Endothelial cell of umbilical vein (primary cell): ENCODE measurements at regions not wholly inside any gene's neighbourhood (a gene's known extent, or its start where the extent isn't known, plus 50 kb on each side); places are given as distances from the start of the nearest gene placed in this dataset.

Source experiments
- BruUV-seq: library from RNA; stranded (reverse); fragments of 400-500 nt; replicated peaks from 2 replicates; lab custom pipeline; 2021; lab: Mats Ljungman, UMichigan
- CTCF ChIA-PET: fragments of 300-600, 350-600 bp; sonication (Branson Sonifier 250); formaldehyde crosslinking; loops from one replicate; lab custom pipeline; 2021; ENCODE audit warnings: antibody characterized with exemption, inconsistent platforms; lab: Charles Lee
- POLR2A ChIA-PET: fragments of 300-600, 350-600 bp; sonication (Branson Sonifier 250); formaldehyde crosslinking; loops from one replicate; lab custom pipeline; 2021; ENCODE audit warnings: antibody characterized with exemption, inconsistent platforms; lab: Charles Lee
- DNase-seq: peaks from one replicate; pipeline ENCODE4 v3.0.0-alpha.2; 2011; ENCODE audit warnings: low read depth, low spot score
- FAIRE-seq: peaks from 2 replicates; lab custom pipeline; 2011; peaks lifted over from hg19 to GRCh38; lab: Jason Lieb, UNC
- H2AFZ ChIP-seq: 2 replicates; pipeline ENCODE4 v1.6.0; 2012; ENCODE audit warnings: low read depth, low read length, control low read depth, inconsistent platforms
- H3K27ac ChIP-seq: 2 replicates; pipeline ENCODE4 v1.5.1; 2011; ENCODE audit warnings: low read depth, mild to moderate bottlenecking, control low read depth, low read length, moderate library complexity; ENCODE audit not compliant: insufficient read depth
- H3K27me3 ChIP-seq, 2 experiments: 2 replicates each; pipeline versions ENCODE4 v1.6.0 to v1.6.1; 2011; ENCODE audit warnings: low read length in 2 of 2, mixed read lengths in 1 of 2; ENCODE audit not compliant: control insufficient read depth in 2 of 2, insufficient read depth in 2 of 2
- H3K36me3 ChIP-seq, 2 experiments: 2 replicates in 1 of 2; 3 replicates in 1 of 2; pipeline ENCODE4 v1.5.1; 2011; ENCODE audit warnings: low read length in 2 of 2, mild to moderate bottlenecking in 1 of 2, moderate library complexity in 1 of 2; ENCODE audit not compliant: control insufficient read depth in 2 of 2, insufficient read depth in 2 of 2; ENCODE audit errors: extremely low read depth in 1 of 2
- H3K4me1 ChIP-seq: 3 replicates; pipeline ENCODE4 v1.5.1; 2011; ENCODE audit warnings: mild to moderate bottlenecking, low read length; ENCODE audit not compliant: control insufficient read depth, insufficient read depth; ENCODE audit errors: extremely low read depth
- H3K4me2 ChIP-seq: 2 replicates; pipeline ENCODE4 v1.6.1; 2011; ENCODE audit warnings: low read length, control low read depth, mixed read lengths; ENCODE audit not compliant: insufficient read depth
- H3K4me3 ChIP-seq, 3 experiments: fragments of 200-600 bp in 1 of 3; sonication (generic), shearing (Covaris generic) in 1 of 3; replicated peaks in 1 of 3; 2 replicates each; pipeline ENCODE4 v1.5.1; 2011 to 2016; ENCODE audit warnings: control low read depth in 3 of 3, low read length in 3 of 3, mild to moderate bottlenecking in 2 of 3, inconsistent platforms in 1 of 3, low read depth in 1 of 3, moderate library complexity in 1 of 3; ENCODE audit not compliant: insufficient read depth in 1 of 3
- H3K79me2 ChIP-seq: 2 replicates; pipeline ENCODE4 v1.6.0; 2012; ENCODE audit warnings: low read length, inconsistent platforms; ENCODE audit not compliant: control insufficient read depth, insufficient read depth
- H3K9ac ChIP-seq: replicated peaks from 2 replicates; pipeline ENCODE3; 2011; ENCODE audit warnings: low read length, control low read depth; ENCODE audit not compliant: insufficient read depth; ENCODE audit errors: extremely low read depth
- H3K9me1 ChIP-seq: replicated peaks from 3 replicates; pipeline ENCODE4 v1.6.0; 2011; ENCODE audit warnings: mild to moderate bottlenecking, low read length; ENCODE audit not compliant: control insufficient read depth, insufficient read depth; ENCODE audit errors: extremely low read depth
- H3K9me3 ChIP-seq: replicated peaks from 2 replicates; pipeline ENCODE4 v1.5.1; 2012; ENCODE audit warnings: low read length, inconsistent platforms; ENCODE audit not compliant: control insufficient read depth, insufficient read depth
- H4K20me1 ChIP-seq: replicated peaks from 2 replicates; pipeline ENCODE3; 2011; ENCODE audit warnings: mild to moderate bottlenecking, low read length; ENCODE audit not compliant: control insufficient read depth, insufficient read depth; ENCODE audit errors: extremely low read depth
- EZH2 ChIP-seq: IDR thresholded peaks from 2 replicates; pipeline ENCODE4 v1.6.1; 2012; ENCODE audit warnings: borderline replicate concordance, low read depth, mild to moderate bottlenecking, moderate library complexity, low read length, inconsistent platforms; ENCODE audit not compliant: severe bottlenecking
- FOS ChIP-seq: IDR thresholded peaks from 2 replicates; pipeline ENCODE4 v1.6.1; 2011; ENCODE audit warnings: mild to moderate bottlenecking, low read length, moderate library complexity, borderline replicate concordance; ENCODE audit not compliant: insufficient read depth
- GATA2 ChIP-seq: IDR thresholded peaks from 2 replicates; pipeline ENCODE4 v1.7.0; 2011; ENCODE audit warnings: low read depth, mild to moderate bottlenecking, moderate library complexity, mixed read lengths, low read length; ENCODE audit not compliant: insufficient read length, insufficient read depth
- JUN ChIP-seq: IDR thresholded peaks from 2 replicates; pipeline ENCODE4 v1.6.1; 2011; ENCODE audit warnings: borderline replicate concordance, low read depth; ENCODE audit not compliant: insufficient read length, insufficient read depth
- MAX ChIP-seq: IDR thresholded peaks from 2 replicates; pipeline ENCODE4 v1.6.1; 2011; ENCODE audit not compliant: insufficient read depth, insufficient read length
- MYC ChIP-seq: IDR thresholded peaks from one replicate; pipeline ENCODE4 v1.6.1; 2011; ENCODE audit warnings: mild to moderate bottlenecking, low read depth, low read length
- POLR2A ChIP-seq: IDR thresholded peaks from 2 replicates; pipeline ENCODE4 v1.6.1; 2012; ENCODE audit warnings: low read depth, mild to moderate bottlenecking, control low read depth, low read length
- POLR2AphosphoS5 ChIP-seq: IDR thresholded peaks from 2 replicates; pipeline ENCODE4 v1.6.1; 2012; ENCODE audit warnings: low read depth, mild to moderate bottlenecking, control low read depth, low read length, moderate library complexity; ENCODE audit not compliant: insufficient read depth
- dilution Hi-C: fragments of 300-500 bp; cut with MboI; formaldehyde crosslinking; loops from one replicate; pipeline ENCODE4 v1.15.0; 2019; ENCODE audit warnings: low sequenced_read_pairs; ENCODE audit not compliant: extremely low pct_ligation_motif_present
- intact Hi-C: fragments of 100-400 bp; cut with micrococcal nuclease; formaldehyde crosslinking; loops from one replicate; pipeline ENCODE4 v1.10.0; 2022
- TF ChIP-seq, protein P1 (sequence below), 2 donors: IDR thresholded peaks; 1 replicate in 1 of 2; 2 replicates in 1 of 2; pipeline ENCODE4 v1.5.1; 2011; ENCODE audit warnings: low read length in 2 of 2, mild to moderate bottlenecking in 2 of 2, moderate library complexity in 2 of 2, control low read depth in 1 of 2, inconsistent platforms in 1 of 2, low read depth in 1 of 2; ENCODE audit not compliant: insufficient read depth in 1 of 2; ENCODE audit errors: extremely low read depth in 1 of 2

- Histone ChIP-seq H3K27ac (no peak overlapping the region), H3K27me3 (no peaks in the 10 kb centered on the region), H3K4me1 (no peaks in the 10 kb centered on the region), H3K79me2 (no peaks in the 10 kb centered on the region), H3K4me3 (no peak overlapping the region), H3K9me3 (no peaks in the 10 kb centered on the region), H3K4me2 (no peak overlapping the region), H3K9me1 (no peaks in the 10 kb centered on the region), H4K20me1 (no peaks in the 10 kb centered on the region), H2AFZ (no peak overlapping the region), H3K9ac (no peak overlapping the region), H3K36me3 (no peaks in the 10 kb centered on the region)
- CTCF ChIA-PET = no interaction called here
- POLR2A ChIA-PET = no interaction called here
- DNase-seq (no peak), FAIRE-seq (no peak)
- BruUV-seq = no TSS peak
- TF ChIP-seq POLR2AphosphoS5 (no peak), JUN (no peak), EZH2 (no peak), FOS (no peak), MYC (no peak), GATA2 (no peak), POLR2A (no peak), MAX (no peak)
- TF ChIP-seq, protein P1, sequence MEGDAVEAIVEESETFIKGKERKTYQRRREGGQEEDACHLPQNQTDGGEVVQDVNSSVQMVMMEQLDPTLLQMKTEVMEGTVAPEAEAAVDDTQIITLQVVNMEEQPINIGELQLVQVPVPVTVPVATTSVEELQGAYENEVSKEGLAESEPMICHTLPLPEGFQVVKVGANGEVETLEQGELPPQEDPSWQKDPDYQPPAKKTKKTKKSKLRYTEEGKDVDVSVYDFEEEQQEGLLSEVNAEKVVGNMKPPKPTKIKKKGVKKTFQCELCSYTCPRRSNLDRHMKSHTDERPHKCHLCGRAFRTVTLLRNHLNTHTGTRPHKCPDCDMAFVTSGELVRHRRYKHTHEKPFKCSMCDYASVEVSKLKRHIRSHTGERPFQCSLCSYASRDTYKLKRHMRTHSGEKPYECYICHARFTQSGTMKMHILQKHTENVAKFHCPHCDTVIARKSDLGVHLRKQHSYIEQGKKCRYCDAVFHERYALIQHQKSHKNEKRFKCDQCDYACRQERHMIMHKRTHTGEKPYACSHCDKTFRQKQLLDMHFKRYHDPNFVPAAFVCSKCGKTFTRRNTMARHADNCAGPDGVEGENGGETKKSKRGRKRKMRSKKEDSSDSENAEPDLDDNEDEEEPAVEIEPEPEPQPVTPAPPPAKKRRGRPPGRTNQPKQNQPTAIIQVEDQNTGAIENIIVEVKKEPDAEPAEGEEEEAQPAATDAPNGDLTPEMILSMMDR (IDR thresholded peaks at IDR 0.05; ENCODE audit: extremely low read depth in 1 of 2, insufficient read depth in 1 of 2, low read depth in 1 of 2, low read length in 2 of 2) = no peak
- intact Hi-C loops = no loop called here
- dilution Hi-C loops = no loop called here
Measured at GRCh38 chr12:9404469-9405260, 196.5 kb upstream of the PZP start.
